GM21367 (cell line): ENCODE measurements at regions not wholly inside any gene's neighbourhood (a gene's known extent, or its start where the extent isn't known, plus 50 kb on each side); places are given as distances from the start of the nearest gene placed in this dataset.

ENCODE experiments used
- ATAC-seq: cut with Tn5 transposase; IDR thresholded peaks from one replicate; pipeline ENCODE4 v1.9.1; 2021; ENCODE audit not compliant: unreplicated experiment

GRCh38 chr2:221204699-221205098, 367.4 kb downstream of the EPHA4 start:
- ATAC-seq, result no peak

GRCh38 chr2:221205103-221205673, 366.9 kb downstream of the EPHA4 start:
- ATAC-seq, result no peak

GRCh38 chr2:221210686-221211085, 361.4 kb downstream of the EPHA4 start:
- ATAC-seq, result no peak

- no peak for ATAC-seq
Measured at GRCh38 chr2:221211653-221212052, 360.5 kb downstream of the EPHA4 start.

GRCh38 chr2:221212105-221212504, 360.0 kb downstream of the EPHA4 start:
- ATAC-seq, result no peak

- no peak for ATAC-seq
Measured at GRCh38 chr2:221215487-221215886, 356.6 kb downstream of the EPHA4 start.

- no peak for ATAC-seq
Measured at GRCh38 chr2:221216636-221217035, 355.5 kb downstream of the EPHA4 start.

- no peak for ATAC-seq
Measured at GRCh38 chr2:221225752-221226151, 346.4 kb downstream of the EPHA4 start.

GRCh38 chr2:221228214-221228769, 343.8 kb downstream of the EPHA4 start:
- no peak for ATAC-seq

- no peak for ATAC-seq
Measured at GRCh38 chr2:221229099-221229498, 343.0 kb downstream of the EPHA4 start.

GRCh38 chr2:221231511-221231910, 340.6 kb downstream of the EPHA4 start:
- no peak for ATAC-seq

GRCh38 chr2:221235941-221236340, 336.2 kb downstream of the EPHA4 start:
- ATAC-seq, result no peak

- ATAC-seq, result no peak
Measured at GRCh38 chr2:221241072-221241471, 331.0 kb downstream of the EPHA4 start.

- ATAC-seq, result no peak
Measured at GRCh38 chr2:221243771-221244170, 328.3 kb downstream of the EPHA4 start.

GRCh38 chr2:221245045-221245444, 327.1 kb downstream of the EPHA4 start:
- ATAC-seq, result no peak

GRCh38 chr2:221245772-221246171, 326.3 kb downstream of the EPHA4 start:
- ATAC-seq, result no peak

- ATAC-seq, result no peak
Measured at GRCh38 chr2:221254299-221254698, 317.8 kb downstream of the EPHA4 start.

- no peak for ATAC-seq
Measured at GRCh38 chr2:221255862-221256261, 316.2 kb downstream of the EPHA4 start.

GRCh38 chr2:221258464-221258863, 313.6 kb downstream of the EPHA4 start:
- no peak for ATAC-seq

- ATAC-seq, result no peak
Measured at GRCh38 chr2:221262651-221263050, 309.5 kb downstream of the EPHA4 start.

GRCh38 chr2:221263573-221263972, 308.5 kb downstream of the EPHA4 start:
- no peak for ATAC-seq

GRCh38 chr2:221264318-221264717, 307.8 kb downstream of the EPHA4 start:
- ATAC-seq, result no peak

- no peak for ATAC-seq
Measured at GRCh38 chr2:221267773-221268425, 304.2 kb downstream of the EPHA4 start.
